ENCODE measurements at regions not wholly inside any gene's neighbourhood (a gene's known extent, or its start where the extent isn't known, plus 50 kb on each side); places are given as distances from the start of the nearest gene placed in this dataset.

- no peak for TF ChIP-seq FOS (IDR thresholded peaks at IDR 0.05; ENCODE audit: borderline replicate concordance, insufficient read depth, low read length)
- TF ChIP-seq CTCF (IDR thresholded peaks at IDR 0.05; ENCODE audit: extremely low read depth in 1 of 2, insufficient read depth in 1 of 2, low read depth in 1 of 2, low read length in 2 of 2) = no peak
- TF ChIP-seq MAX (IDR thresholded peaks at IDR 0.05; ENCODE audit: insufficient read depth, insufficient read length) = no peak
- no peak for TF ChIP-seq POLR2AphosphoS5 (IDR thresholded peaks at IDR 0.05; ENCODE audit: insufficient read depth, low read depth, low read length)
- no peak for TF ChIP-seq JUN (IDR thresholded peaks at IDR 0.05; ENCODE audit: borderline replicate concordance, insufficient read depth, insufficient read length, low read depth)
- TF ChIP-seq GATA2 (IDR thresholded peaks at IDR 0.05; ENCODE audit: insufficient read depth, insufficient read length, low read depth, low read length) = no peak
- TF ChIP-seq POLR2A (IDR thresholded peaks at IDR 0.05; ENCODE audit: low read depth, low read length) = no peak
- TF ChIP-seq EZH2 (IDR thresholded peaks at IDR 0.05; ENCODE audit: borderline replicate concordance, low read depth, low read length, severe bottlenecking) = no peak
- TF ChIP-seq MYC (IDR thresholded peaks at IDR 0.05; ENCODE audit: low read depth, low read length) = no peak
- Histone ChIP-seq H4K20me1 (replicated peaks; ENCODE audit: control insufficient read depth, extremely low read depth, insufficient read depth, low read length) (no peaks in the 10 kb centered on the region), H3K4me2 (ENCODE audit: insufficient read depth, low read length) (no peak overlapping the region), H3K9ac (replicated peaks; ENCODE audit: extremely low read depth, insufficient read depth, low read length) (no peak overlapping the region), H3K9me3 (replicated peaks; ENCODE audit: control insufficient read depth, insufficient read depth, low read length) (no peaks in the 10 kb centered on the region), H3K27ac (ENCODE audit: insufficient read depth, low read depth, low read length) (no peak overlapping the region), H3K9me1 (replicated peaks; ENCODE audit: control insufficient read depth, extremely low read depth, insufficient read depth, low read length) (no peaks in the 10 kb centered on the region), H3K36me3 (ENCODE audit: control insufficient read depth in 2 of 2, extremely low read depth in 1 of 2, insufficient read depth in 2 of 2, low read length in 2 of 2) (no peaks in the 10 kb centered on the region), H3K4me3 (replicated peaks in 1 of 3; ENCODE audit: insufficient read depth in 1 of 3, low read depth in 1 of 3, low read length in 3 of 3) (no peak overlapping the region), H3K27me3 (ENCODE audit: control insufficient read depth in 2 of 2, insufficient read depth in 2 of 2, low read length in 2 of 2) (peaks cover 0 to 9% of the 10 kb centered on the region in 2 experiments), H2AFZ (ENCODE audit: low read depth, low read length) (no peak overlapping the region), H3K79me2 (ENCODE audit: control insufficient read depth, insufficient read depth, low read length) (no peaks in the 10 kb centered on the region), H3K4me1 (ENCODE audit: control insufficient read depth, extremely low read depth, insufficient read depth, low read length) (no peaks in the 10 kb centered on the region)
- no TSS peak for BruUV-seq (replicated peaks)
- dilution Hi-C loops (cut with MboI; ENCODE audit: extremely low pct_ligation_motif_present, low sequenced_read_pairs) = no loop called here
- DNase-seq (ENCODE audit: low read depth, low spot score) (no peak), FAIRE-seq (no peak)
- intact Hi-C loops (cut with micrococcal nuclease) = no loop called here
- ChIA-PET POLR2A (no interaction called here), CTCF (no interaction called here)
These were observed 101.1 kb upstream of the SHISA3 start for GRCh38 chr4:42296196-42296595.

Data from endothelial cell of umbilical vein (primary cell).